Stimulated activated CD4-positive, alpha-beta T cell treated with anti-CD3 and anti-CD28 coated beads, Interleukin-1b, Interleukin-23, amount 100 ng/mL, for 48 hours (primary cell): ENCODE measurements at regions not wholly inside any gene's neighbourhood (a gene's known extent, or its start where the extent isn't known, plus 50 kb on each side); places are given as distances from the start of the nearest gene placed in this dataset.

Source experiments
- DNase-seq: peaks from one replicate; pipeline ENCODE4 v3.0.0-alpha.2; 2020

- DNase-seq: no peak
Observed at GRCh38 chr9:86557063-86557766, 203.0 kb upstream of the TUT7 start.

GRCh38 chr9:86555661-86556060 lies 201.5 kb upstream of the TUT7 start:
- no peak for DNase-seq

GRCh38 chr9:86550401-86550800 lies 196.2 kb upstream of the TUT7 start:
- no peak for DNase-seq

GRCh38 chr9:86549920-86550319 lies 195.7 kb upstream of the TUT7 start:
- DNase-seq: no peak

- no peak for DNase-seq
Observed at GRCh38 chr9:86549401-86549811, 195.2 kb upstream of the TUT7 start.

GRCh38 chr9:86548220-86548619 lies 194.0 kb upstream of the TUT7 start:
- DNase-seq: no peak

GRCh38 chr9:86547571-86547970 lies 193.4 kb upstream of the TUT7 start:
- no peak for DNase-seq

- DNase-seq: no peak
Observed at GRCh38 chr9:86546712-86547111, 192.5 kb upstream of the TUT7 start.

GRCh38 chr9:86545090-86545489 lies 190.9 kb upstream of the TUT7 start:
- DNase-seq: no peak

GRCh38 chr9:86541014-86541570 lies 186.9 kb upstream of the TUT7 start:
- no peak for DNase-seq

- no peak for DNase-seq
Observed at GRCh38 chr9:86535406-86535915, 181.3 kb upstream of the TUT7 start.

GRCh38 chr9:86534572-86535258 lies 180.5 kb upstream of the TUT7 start:
- no peak for DNase-seq

- no peak for DNase-seq
Observed at GRCh38 chr9:86531971-86532640, 177.9 kb upstream of the TUT7 start.

- no peak for DNase-seq
Observed at GRCh38 chr9:86531273-86531970, 177.2 kb upstream of the TUT7 start.

GRCh38 chr9:86529496-86530275 lies 175.5 kb upstream of the TUT7 start:
- DNase-seq: no peak

- no peak for DNase-seq
Observed at GRCh38 chr9:86526021-86526420, 171.8 kb upstream of the TUT7 start.

- DNase-seq: no peak
Observed at GRCh38 chr9:86525182-86525581, 171.0 kb upstream of the TUT7 start.

- DNase-seq: no peak
Observed at GRCh38 chr9:86521977-86522376, 167.8 kb upstream of the TUT7 start.

GRCh38 chr9:86521322-86521721 lies 167.1 kb upstream of the TUT7 start:
- no peak for DNase-seq

- DNase-seq: no peak
Observed at GRCh38 chr9:86519066-86519615, 164.9 kb upstream of the TUT7 start.

- no peak for DNase-seq
Observed at GRCh38 chr9:86517475-86517874, 163.3 kb upstream of the TUT7 start.

- no peak for DNase-seq
Observed at GRCh38 chr9:86516564-86516963, 162.4 kb upstream of the TUT7 start.
